Transverse colon (tissue), 4 donors: ENCODE measurements at regions not wholly inside any gene's neighbourhood (a gene's known extent, or its start where the extent isn't known, plus 50 kb on each side); places are given as distances from the start of the nearest gene placed in this dataset.

Experiments used
- DNase-seq: peaks from one replicate; pipeline ENCODE4 v3.0.0-alpha.2; 2019
- H3K27ac ChIP-seq, 4 donors: fragments of 200-600 bp; sonication (generic); 2 replicates each; pipeline ENCODE4 v1.5.1; 2016 to 2018; ENCODE audit warnings: inconsistent platforms in 4 of 4
- H3K27me3 ChIP-seq: fragments of 200-600 bp; sonication (generic); 2 replicates; pipeline ENCODE4 v1.5.1; 2017; ENCODE audit warnings: inconsistent platforms
- H3K36me3 ChIP-seq, 4 donors: fragments of 200-600 bp; sonication (generic); 2 replicates each; pipeline ENCODE4 v1.5.1; 2017 to 2019; ENCODE audit warnings: inconsistent platforms in 4 of 4
- H3K4me1 ChIP-seq, 4 donors: fragments of 200-600 bp; sonication (generic); 2 replicates each; pipeline ENCODE4 v1.5.1; 2017 to 2020; ENCODE audit warnings: inconsistent platforms in 4 of 4
- H3K4me3 ChIP-seq, 4 donors: fragments of 200-600 bp; sonication (generic); 1 replicate in 1 of 4; 2 replicates in 3 of 4; pipeline versions ENCODE4 v1.5.1 to v1.6.1; 2017 to 2019; ENCODE audit warnings: inconsistent platforms in 4 of 4
- H3K9me3 ChIP-seq, 2 donors: fragments of 200-600 bp; sonication (generic); 2 replicates each; pipeline ENCODE4 v1.5.1; 2017 to 2019; ENCODE audit warnings: inconsistent platforms in 2 of 2
- EP300 ChIP-seq: sonication (generic); formaldehyde crosslinking; IDR thresholded peaks from one replicate; pipeline ENCODE4 v1.6.1; 2017; ENCODE audit warnings: antibody characterized with exemption, low read depth
- POLR2A ChIP-seq: fragments of 450-650 bp; IDR thresholded peaks from one replicate; pipeline ENCODE4 v1.6.1; 2016; ENCODE audit warnings: antibody characterized with exemption, mild to moderate bottlenecking, moderate library complexity
- POLR2AphosphoS5 ChIP-seq, 3 donors: sonication (generic); formaldehyde crosslinking; IDR thresholded peaks; one replicate each; pipeline ENCODE4 v1.6.1; 2016; ENCODE audit warnings: antibody characterized with exemption in 3 of 3
- WGBS, 2 donors: methylation state at CpG; one replicate each; pipeline ENCODE4 v1.1.5; 2018; ENCODE audit warnings: low coverage in 1 of 2; 5-methylcytosine and 5-hydroxymethylcytosine counted together
- in situ Hi-C, 4 donors: fragments of 200-750 bp; cut with MboI; loops; one replicate each; pipeline versions ENCODE4 v1.15.0 to v1.15.1; 2017; ENCODE audit warnings: low sequenced_read_pairs in 3 of 4, low pct_ligation_motif_present in 1 of 4, low pct_unique_long_range_greater_than_20kb in 1 of 4
- intact Hi-C: fragments of 100-400 bp; cut with DNase I; formaldehyde crosslinking; loops from one replicate; pipeline ENCODE4 v1.15.1; 2023; ENCODE audit warnings: low total_unique reads
- TF ChIP-seq, protein P1 (sequence below), 5 experiments: fragments of 200-600 bp in 3 of 5; fragments of 450-650 bp in 2 of 5; sonication (generic) in 3 of 5; IDR thresholded peaks; 1 replicate in 2 of 5; 2 replicates in 3 of 5; pipeline ENCODE4 v1.5.1; 2016 to 2017; ENCODE audit warnings: antibody characterized with exemption in 5 of 5, inconsistent platforms in 3 of 5, mild to moderate bottlenecking in 2 of 5, moderate library complexity in 1 of 5

DNA sequence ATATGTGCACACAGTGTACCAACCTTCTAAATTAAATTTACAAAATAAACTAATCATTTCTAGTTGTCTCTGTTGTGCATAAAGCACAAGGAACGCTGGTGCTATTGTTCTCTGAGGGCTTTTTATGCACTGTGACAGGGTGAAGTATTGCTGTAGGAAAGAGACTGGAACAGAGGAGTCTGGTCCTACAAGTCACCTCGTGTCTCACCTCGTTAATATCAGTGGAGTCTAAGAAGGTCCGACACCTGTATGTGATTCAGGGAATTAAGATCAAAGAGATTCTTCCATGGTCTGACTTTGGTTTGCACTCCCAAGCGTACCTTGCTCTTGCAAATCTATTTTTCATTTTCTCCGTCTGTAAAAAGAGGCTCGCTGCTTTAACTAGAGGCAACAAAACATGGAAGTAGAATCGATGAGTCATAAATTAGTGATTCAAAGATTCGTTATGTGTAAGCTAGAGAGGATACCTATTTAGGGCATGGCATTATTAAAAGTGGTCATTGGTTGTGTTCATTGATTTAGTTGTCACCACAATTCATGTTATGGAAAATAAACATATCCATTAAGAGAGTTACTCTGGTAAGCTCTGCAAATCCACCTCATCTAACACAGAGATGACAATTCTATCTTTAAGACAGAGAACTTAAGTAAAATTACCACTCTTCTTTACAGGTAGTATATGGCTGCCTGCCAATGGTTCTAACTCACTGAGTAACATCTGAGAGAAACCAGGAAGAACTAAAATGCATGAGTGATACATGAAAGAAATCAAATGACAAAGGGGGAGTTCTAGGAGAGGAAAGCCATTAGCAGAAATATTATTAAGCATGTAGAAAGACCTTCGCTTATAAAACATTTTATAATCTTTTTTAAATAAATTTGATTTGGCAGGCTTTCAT lies 219.4 kb upstream of the GBE1 start:
- TF ChIP-seq, protein P1, sequence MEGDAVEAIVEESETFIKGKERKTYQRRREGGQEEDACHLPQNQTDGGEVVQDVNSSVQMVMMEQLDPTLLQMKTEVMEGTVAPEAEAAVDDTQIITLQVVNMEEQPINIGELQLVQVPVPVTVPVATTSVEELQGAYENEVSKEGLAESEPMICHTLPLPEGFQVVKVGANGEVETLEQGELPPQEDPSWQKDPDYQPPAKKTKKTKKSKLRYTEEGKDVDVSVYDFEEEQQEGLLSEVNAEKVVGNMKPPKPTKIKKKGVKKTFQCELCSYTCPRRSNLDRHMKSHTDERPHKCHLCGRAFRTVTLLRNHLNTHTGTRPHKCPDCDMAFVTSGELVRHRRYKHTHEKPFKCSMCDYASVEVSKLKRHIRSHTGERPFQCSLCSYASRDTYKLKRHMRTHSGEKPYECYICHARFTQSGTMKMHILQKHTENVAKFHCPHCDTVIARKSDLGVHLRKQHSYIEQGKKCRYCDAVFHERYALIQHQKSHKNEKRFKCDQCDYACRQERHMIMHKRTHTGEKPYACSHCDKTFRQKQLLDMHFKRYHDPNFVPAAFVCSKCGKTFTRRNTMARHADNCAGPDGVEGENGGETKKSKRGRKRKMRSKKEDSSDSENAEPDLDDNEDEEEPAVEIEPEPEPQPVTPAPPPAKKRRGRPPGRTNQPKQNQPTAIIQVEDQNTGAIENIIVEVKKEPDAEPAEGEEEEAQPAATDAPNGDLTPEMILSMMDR (IDR thresholded peaks at IDR 0.05): no peak
- TF ChIP-seq EP300 (no peak), POLR2AphosphoS5 (IDR thresholded peaks at IDR 0.05) (no peak), POLR2A (no peak)
- H3K4me1 ChIP-seq: no peaks in the 10 kb centered on the region
- no peaks in the 10 kb centered on the region for H3K27me3 ChIP-seq
- intact Hi-C loops: no loop called here
- 78 to 89% methylated on average over 6 to 10 of the region's 10 CpGs for WGBS, 2 donors
- H3K9me3 ChIP-seq: no peaks in the 10 kb centered on the region
- no peak overlapping the region for H3K4me3 ChIP-seq
- no peak for DNase-seq
- no peaks in the 10 kb centered on the region for H3K36me3 ChIP-seq
- no peak overlapping the region for H3K27ac ChIP-seq
- in situ Hi-C loops: no loop called here

DNA sequence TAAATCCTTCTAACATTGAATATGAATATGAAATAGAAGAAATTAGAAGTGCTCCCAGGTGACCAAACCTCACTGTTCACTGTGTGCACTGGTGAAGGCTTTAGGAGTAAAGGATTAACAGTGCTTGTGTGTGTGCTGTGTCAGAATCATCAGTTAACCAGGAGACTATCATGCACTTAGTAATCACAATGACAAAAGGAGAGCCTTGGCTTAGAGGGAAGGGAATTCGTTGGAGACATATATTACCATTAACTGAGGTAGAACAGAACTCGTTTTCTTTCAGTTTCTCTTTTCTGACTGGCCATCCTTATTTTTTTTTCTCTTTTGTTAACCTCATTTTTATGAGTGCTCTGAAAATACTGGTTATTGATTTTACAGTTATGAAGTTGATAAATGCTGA lies 213.3 kb upstream of the GBE1 start:
- intact Hi-C loops: no loop called here
- 20 to 32% methylated on average over 2 of the region's 2 CpGs for WGBS, 2 donors
- TF ChIP-seq POLR2AphosphoS5 (IDR thresholded peaks at IDR 0.05): no peak
- TF ChIP-seq EP300: no peak
- TF ChIP-seq, protein P1 (IDR thresholded peaks at IDR 0.05): no peak
- no peak for TF ChIP-seq POLR2A

DNA sequence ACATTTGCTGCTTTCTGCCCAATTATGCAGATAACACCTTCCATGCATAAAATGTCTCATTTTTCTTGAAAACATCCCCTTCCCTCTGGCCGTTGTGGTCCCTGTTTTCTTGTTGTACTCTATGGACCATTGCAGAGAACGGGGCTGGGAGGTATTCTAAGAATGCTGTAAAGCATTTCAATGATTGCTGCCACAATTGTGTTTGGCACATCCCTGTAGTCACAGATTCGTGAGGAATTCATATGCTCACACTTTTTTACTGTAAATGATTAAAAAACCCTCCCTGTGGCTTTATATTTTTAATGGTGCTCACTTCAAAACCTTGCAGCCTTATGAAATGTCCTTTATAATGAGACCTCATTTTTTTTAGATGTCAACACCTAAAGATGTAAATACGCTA lies 207.2 kb upstream of the GBE1 start:
- Histone ChIP-seq H3K27ac (no peak overlapping the region), H3K27me3 (no peaks in the 10 kb centered on the region), H3K9me3 (no peaks in the 10 kb centered on the region), H3K36me3 (no peaks in the 10 kb centered on the region), H3K4me3 (no peak overlapping the region), H3K4me1 (no peaks in the 10 kb centered on the region)
- intact Hi-C loops: no loop called here
- TF ChIP-seq, protein P1 (IDR thresholded peaks at IDR 0.05): no peak
- no peak for TF ChIP-seq POLR2AphosphoS5 (IDR thresholded peaks at IDR 0.05)
- no peak for TF ChIP-seq POLR2A
- no peak for TF ChIP-seq EP300
- DNase-seq: no peak
- in situ Hi-C loops: no loop called here
- 44 to 61% methylated on average over 4 of the region's 4 CpGs for WGBS, 2 donors

More for the DNA sequence above, 213.3 kb upstream of the GBE1 start:
- in situ Hi-C loops: no loop called here
- H3K9me3 ChIP-seq: no peaks in the 10 kb centered on the region
- H3K4me1 ChIP-seq: no peaks in the 10 kb centered on the region
- H3K4me3 ChIP-seq: no peak overlapping the region
- no peaks in the 10 kb centered on the region for H3K36me3 ChIP-seq
- DNase-seq: no peak
- H3K27me3 ChIP-seq: no peaks in the 10 kb centered on the region
- no peak overlapping the region for H3K27ac ChIP-seq

DNA sequence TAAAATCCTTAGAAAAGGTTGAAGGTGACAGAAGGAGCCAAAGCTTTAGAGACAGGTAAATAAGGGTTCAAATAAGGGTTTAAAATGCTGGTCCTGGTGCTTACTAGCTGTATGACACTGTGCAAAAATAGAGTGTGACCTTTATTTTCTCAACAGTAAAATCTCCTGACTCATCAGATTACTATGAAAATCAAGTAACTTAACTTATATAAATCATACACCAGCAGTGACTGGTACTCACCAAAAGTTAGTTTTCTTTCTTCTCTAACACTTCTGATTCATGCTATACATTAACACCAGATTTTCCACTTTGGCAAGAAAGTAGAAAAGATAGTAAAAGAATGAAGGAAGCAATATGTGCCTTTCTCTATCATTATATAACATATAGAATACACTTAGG lies 205.9 kb upstream of the GBE1 start:
- no peaks in the 10 kb centered on the region for H3K36me3 ChIP-seq
- intact Hi-C loops: no loop called here

More for the DNA sequence above, 205.9 kb upstream of the GBE1 start:
- Histone ChIP-seq H3K4me3 (no peak overlapping the region), H3K27me3 (no peaks in the 10 kb centered on the region), H3K27ac (no peak overlapping the region), H3K4me1 (no peaks in the 10 kb centered on the region), H3K9me3 (no peaks in the 10 kb centered on the region)
- TF ChIP-seq POLR2A (no peak), POLR2AphosphoS5 (IDR thresholded peaks at IDR 0.05) (no peak), EP300 (no peak)
- TF ChIP-seq, protein P1 (IDR thresholded peaks at IDR 0.05): no peak
- in situ Hi-C loops: no loop called here
- DNase-seq: no peak
